Tongue (tissue), 1 donor: ENCODE measurements at regions not wholly inside any gene's neighbourhood (a gene's known extent, or its start where the extent isn't known, plus 50 kb on each side); places are given as distances from the start of the nearest gene placed in this dataset.
A peak's percentile ranks its signal among the peaks of the same experiment; 100 is the strongest.
"Not testable (repeated sequence)": the region's sequence is repeated elsewhere in the genome, so short reads cannot be mapped to it uniquely, and the experiment has no call there.

Experiments
- DNase-seq: peaks from one replicate; pipeline ENCODE4 v3.0.0-alpha.2; 2015

- DNase-seq: no peak
Measured at GRCh38 chr2:236348279-236348678, 84.1 kb upstream of the ASB18 start.

GRCh38 chr2:236348976-236349375, 84.8 kb upstream of the ASB18 start:
- no peak for DNase-seq

- DNase-seq: no peak
Measured at GRCh38 chr2:236350426-236350825, 86.2 kb upstream of the ASB18 start.

GRCh38 chr2:236351966-236352525, 87.8 kb upstream of the ASB18 start:
- no peak for DNase-seq

- DNase-seq: peak; percentile 62
Measured at GRCh38 chr2:236352761-236353593, 88.8 kb upstream of the ASB18 start.

GRCh38 chr2:236353594-236353942, 89.4 kb upstream of the ASB18 start:
- DNase-seq: no peak

- DNase-seq: no peak
Measured at GRCh38 chr2:236354056-236354940, 90.1 kb upstream of the ASB18 start.

GRCh38 chr2:236354973-236355595, 90.9 kb upstream of the ASB18 start:
- no peak for DNase-seq

- DNase-seq: no peak
Measured at GRCh38 chr2:236355911-236356310, 91.7 kb upstream of the ASB18 start.

- DNase-seq: not testable (repeated sequence)
Measured at GRCh38 chr2:236356321-236356720, 92.1 kb upstream of the ASB18 start.

GRCh38 chr2:236358482-236358881, 94.3 kb upstream of the ASB18 start:
- not testable (repeated sequence) for DNase-seq

GRCh38 chr2:236359426-236360045, 95.3 kb upstream of the ASB18 start:
- no peak for DNase-seq

- peak; percentile 72 for DNase-seq
Measured at GRCh38 chr2:236360496-236360895, 96.3 kb upstream of the ASB18 start.

GRCh38 chr2:236363711-236364277, 99.6 kb upstream of the ASB18 start:
- DNase-seq: no peak

GRCh38 chr2:236365258-236366048, 101.2 kb upstream of the ASB18 start:
- no peak for DNase-seq

- DNase-seq: no peak
Measured at GRCh38 chr2:236366049-236366387, 101.8 kb upstream of the ASB18 start.

GRCh38 chr2:236366397-236366796, 102.2 kb upstream of the ASB18 start:
- peak; percentile 30 for DNase-seq

- DNase-seq: no peak
Measured at GRCh38 chr2:236367506-236368289, 103.5 kb upstream of the ASB18 start.

- peak; percentile 81 for DNase-seq
Measured at GRCh38 chr2:236369661-236370062, 105.5 kb upstream of the ASB18 start.

- no peak for DNase-seq
Measured at GRCh38 chr2:236370847-236371409, 106.7 kb upstream of the ASB18 start.
